ENCODE measurements at regions not wholly inside any gene's neighbourhood (a gene's known extent, or its start where the extent isn't known, plus 50 kb on each side); places are given as distances from the start of the nearest gene placed in this dataset.

DNA sequence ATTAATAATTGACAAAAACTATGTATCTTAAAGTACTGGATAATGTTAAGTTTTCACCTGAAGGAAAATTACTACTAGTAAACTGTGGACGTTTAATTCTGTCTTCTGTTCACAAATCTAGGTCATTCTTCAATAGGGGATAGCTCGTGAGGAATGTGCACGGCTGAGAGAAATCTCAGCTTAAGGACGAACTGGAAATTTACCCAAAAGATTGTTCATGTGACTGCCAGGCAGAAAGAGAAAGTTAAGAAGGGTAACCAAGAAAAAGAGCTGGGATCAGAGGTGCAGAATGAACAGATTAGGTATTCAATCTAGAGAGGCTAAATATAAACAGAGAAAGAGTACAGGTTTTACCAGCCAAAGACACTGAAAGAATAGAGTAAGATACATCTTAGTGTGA lies 245.3 kb downstream of the CASP12 start:
- TF ChIP-seq, protein P1, sequence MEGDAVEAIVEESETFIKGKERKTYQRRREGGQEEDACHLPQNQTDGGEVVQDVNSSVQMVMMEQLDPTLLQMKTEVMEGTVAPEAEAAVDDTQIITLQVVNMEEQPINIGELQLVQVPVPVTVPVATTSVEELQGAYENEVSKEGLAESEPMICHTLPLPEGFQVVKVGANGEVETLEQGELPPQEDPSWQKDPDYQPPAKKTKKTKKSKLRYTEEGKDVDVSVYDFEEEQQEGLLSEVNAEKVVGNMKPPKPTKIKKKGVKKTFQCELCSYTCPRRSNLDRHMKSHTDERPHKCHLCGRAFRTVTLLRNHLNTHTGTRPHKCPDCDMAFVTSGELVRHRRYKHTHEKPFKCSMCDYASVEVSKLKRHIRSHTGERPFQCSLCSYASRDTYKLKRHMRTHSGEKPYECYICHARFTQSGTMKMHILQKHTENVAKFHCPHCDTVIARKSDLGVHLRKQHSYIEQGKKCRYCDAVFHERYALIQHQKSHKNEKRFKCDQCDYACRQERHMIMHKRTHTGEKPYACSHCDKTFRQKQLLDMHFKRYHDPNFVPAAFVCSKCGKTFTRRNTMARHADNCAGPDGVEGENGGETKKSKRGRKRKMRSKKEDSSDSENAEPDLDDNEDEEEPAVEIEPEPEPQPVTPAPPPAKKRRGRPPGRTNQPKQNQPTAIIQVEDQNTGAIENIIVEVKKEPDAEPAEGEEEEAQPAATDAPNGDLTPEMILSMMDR (IDR thresholded peaks at IDR 0.05; ENCODE audit: insufficient read depth, low read length, poor library complexity, severe bottlenecking): no peak
- no peak for TF ChIP-seq EZH2phosphoT487 (conservative IDR thresholded peaks at IDR 0.05; ENCODE audit: low read length)
- Histone ChIP-seq H3K36me3 (ENCODE audit: low read length) (no peaks in the 10 kb centered on the region), H3K4me3 (ENCODE audit: insufficient read depth, low read length, poor library complexity, severe bottlenecking) (no peak overlapping the region), H3K27me3 (ENCODE audit: low read length) (no peaks in the 10 kb centered on the region), H3K79me2 (ENCODE audit: insufficient read depth, low read length) (no peaks in the 10 kb centered on the region), H3K27ac (ENCODE audit: low read depth, low read length) (no peak overlapping the region), H3K4me2 (ENCODE audit: low read depth, low read length, poor library complexity, severe bottlenecking) (no peak overlapping the region), H3K9me2 (replicated peaks; ENCODE audit: insufficient read depth, low read length) (no peaks in the 10 kb centered on the region), H3K9ac (ENCODE audit: low read length) (no peak overlapping the region), H3F3A (ENCODE audit: insufficient read depth) (no peaks in the 10 kb centered on the region), H4K20me1 (ENCODE audit: low read depth, low read length) (no peaks in the 10 kb centered on the region), H2AFZ (ENCODE audit: low read depth, low read length, severe bottlenecking) (no peak overlapping the region), H3K9me3 (ENCODE audit: insufficient read depth, low read length) (peaks cover 9% of the 10 kb centered on the region; the same call in 1 of the 2 replicates)

DNA sequence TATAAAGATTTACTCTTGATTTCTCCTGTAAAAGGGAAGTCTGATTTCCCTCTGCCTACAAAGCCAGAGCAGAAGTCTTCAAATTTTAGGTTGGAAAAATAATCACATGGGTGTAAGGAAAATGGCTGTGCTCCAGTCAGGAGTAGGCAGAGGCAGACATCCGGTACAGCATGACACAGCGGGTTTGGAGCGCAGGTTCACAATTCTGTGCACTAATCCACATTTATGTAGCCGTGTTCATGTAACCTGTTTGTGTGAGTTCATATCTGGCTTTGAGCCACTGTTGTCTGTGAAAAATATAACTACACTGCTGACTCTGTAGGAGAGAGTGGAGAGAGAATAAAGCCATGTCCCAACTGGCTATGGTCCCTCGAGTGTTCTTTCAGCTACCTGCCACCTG lies 248.0 kb downstream of the CASP12 start:
- H3K27me3 ChIP-seq (ENCODE audit: low read length): no peaks in the 10 kb centered on the region
- H3K9me3 ChIP-seq (ENCODE audit: insufficient read depth, low read length): peaks cover 9% of the 10 kb centered on the region; the same call in 1 of the 2 replicates
- no peaks in the 10 kb centered on the region for H3K79me2 ChIP-seq (ENCODE audit: insufficient read depth, low read length)
- H3K27ac ChIP-seq (ENCODE audit: low read depth, low read length): no peak overlapping the region
- H3F3A ChIP-seq (ENCODE audit: insufficient read depth): no peaks in the 10 kb centered on the region
- H3K36me3 ChIP-seq (ENCODE audit: low read length): no peaks in the 10 kb centered on the region
- H3K4me3 ChIP-seq (ENCODE audit: insufficient read depth, low read length, poor library complexity, severe bottlenecking): no peak overlapping the region
- no peaks in the 10 kb centered on the region for H4K20me1 ChIP-seq (ENCODE audit: low read depth, low read length)
- no peak overlapping the region for H3K9ac ChIP-seq (ENCODE audit: low read length)
- TF ChIP-seq, protein P1 (IDR thresholded peaks at IDR 0.05; ENCODE audit: insufficient read depth, low read length, poor library complexity, severe bottlenecking): no peak
- TF ChIP-seq EZH2phosphoT487 (conservative IDR thresholded peaks at IDR 0.05; ENCODE audit: low read length): no peak
- no peak overlapping the region for H2AFZ ChIP-seq (ENCODE audit: low read depth, low read length, severe bottlenecking)
- H3K4me2 ChIP-seq (ENCODE audit: low read depth, low read length, poor library complexity, severe bottlenecking): no peak overlapping the region
- H3K9me2 ChIP-seq (replicated peaks; ENCODE audit: insufficient read depth, low read length): no peaks in the 10 kb centered on the region

DNA sequence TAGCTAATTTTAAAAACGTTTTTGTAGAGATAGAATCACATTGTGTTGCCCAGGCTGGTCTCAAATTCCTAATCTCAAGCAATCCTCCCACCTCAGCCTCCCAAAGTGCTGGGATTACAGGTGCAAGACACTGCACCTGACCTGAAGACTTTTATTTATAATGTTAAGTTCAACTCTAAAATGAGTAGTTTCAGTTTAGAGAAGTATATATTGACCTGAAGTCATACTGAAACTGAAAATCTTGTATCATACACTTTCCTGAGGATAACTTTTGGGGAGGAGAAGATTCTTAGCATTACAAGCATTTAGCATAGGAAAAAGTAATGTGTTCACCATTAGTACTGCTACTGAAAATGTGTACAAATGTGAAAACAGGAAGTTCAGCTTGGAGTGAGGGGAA lies 249.3 kb downstream of the CASP12 start:
- Histone ChIP-seq H3F3A (ENCODE audit: insufficient read depth) (no peaks in the 10 kb centered on the region), H3K4me2 (ENCODE audit: low read depth, low read length, poor library complexity, severe bottlenecking) (no peak overlapping the region)
- TF ChIP-seq, protein P1 (IDR thresholded peaks at IDR 0.05; ENCODE audit: insufficient read depth, low read length, poor library complexity, severe bottlenecking): no peak
- no peak for TF ChIP-seq EZH2phosphoT487 (conservative IDR thresholded peaks at IDR 0.05; ENCODE audit: low read length)

More for the DNA sequence above, 249.3 kb downstream of the CASP12 start:
- Histone ChIP-seq H4K20me1 (ENCODE audit: low read depth, low read length) (no peaks in the 10 kb centered on the region), H3K36me3 (ENCODE audit: low read length) (no peaks in the 10 kb centered on the region), H3K27me3 (ENCODE audit: low read length) (no peaks in the 10 kb centered on the region), H3K9me3 (ENCODE audit: insufficient read depth, low read length) (peaks cover 9% of the 10 kb centered on the region; the same call in 1 of the 2 replicates), H3K9me2 (replicated peaks; ENCODE audit: insufficient read depth, low read length) (no peaks in the 10 kb centered on the region), H3K27ac (ENCODE audit: low read depth, low read length) (no peak overlapping the region), H3K9ac (ENCODE audit: low read length) (no peak overlapping the region), H3K79me2 (ENCODE audit: insufficient read depth, low read length) (no peaks in the 10 kb centered on the region), H2AFZ (ENCODE audit: low read depth, low read length, severe bottlenecking) (no peak overlapping the region), H3K4me3 (ENCODE audit: insufficient read depth, low read length, poor library complexity, severe bottlenecking) (no peak overlapping the region)

Measured in SU-DHL-6 (cell line).